Kidney (tissue), 13 donors: ENCODE measurements at regions not wholly inside any gene's neighbourhood (a gene's known extent, or its start where the extent isn't known, plus 50 kb on each side); places are given as distances from the start of the nearest gene placed in this dataset.

ENCODE experiments used
- DNase-seq, 5 donors: peaks; one replicate each; pipeline ENCODE4 v3.0.0-alpha.2; 2013 to 2020
- FAIRE-seq: peaks from 2 replicates; lab custom pipeline; 2012; peaks lifted over from hg19 to GRCh38; lab: Jason Lieb, UNC
- H3K27ac ChIP-seq, 2 donors: one replicate each; pipeline ENCODE4 v1.7.0; 2013; ENCODE audit warnings: low read depth in 2 of 2, low read length in 2 of 2, inconsistent platforms in 1 of 2
- H3K27me3 ChIP-seq: one replicate; pipeline ENCODE4 v1.7.1; 2013; ENCODE audit warnings: low read length, inconsistent platforms; ENCODE audit not compliant: control insufficient read depth, insufficient read depth
- H3K36me3 ChIP-seq, 3 donors: one replicate each; pipeline versions ENCODE4 v1.7.0 to v1.7.1; 2013; ENCODE audit warnings: low read length in 3 of 3, control low read depth in 1 of 3, inconsistent platforms in 1 of 3; ENCODE audit not compliant: insufficient read depth in 3 of 3, control insufficient read depth in 2 of 3
- H3K4me1 ChIP-seq, 3 donors: one replicate each; pipeline versions ENCODE4 v1.7.0 to v1.7.1; 2013; ENCODE audit warnings: low read length in 3 of 3, inconsistent platforms in 1 of 3, low read depth in 1 of 3; ENCODE audit not compliant: control insufficient read depth in 2 of 3, insufficient read depth in 2 of 3
- H3K4me3 ChIP-seq, 3 donors: one replicate each; pipeline versions ENCODE4 v1.7.0 to v1.8.1; 2013; ENCODE audit warnings: low read length in 3 of 3, control low read depth in 1 of 3, inconsistent platforms in 1 of 3
- H3K9ac ChIP-seq, 3 donors: one replicate each; pipeline versions ENCODE4 v1.7.0 to v1.7.1; 2013; ENCODE audit warnings: low read length in 3 of 3, control low read depth in 1 of 3, inconsistent platforms in 1 of 3
- H3K9me3 ChIP-seq, 3 donors: one replicate each; pipeline versions ENCODE4 v1.7.0 to v1.7.1; 2013; ENCODE audit warnings: low read length in 3 of 3, control low read depth in 1 of 3, inconsistent platforms in 1 of 3; ENCODE audit not compliant: control insufficient read depth in 2 of 3, insufficient read depth in 1 of 3
- intact Hi-C: fragments of 100-400 bp; cut with DNase I; formaldehyde crosslinking; loops from one replicate; pipeline ENCODE4 v1.11.1; 2022
- TF ChIP-seq, protein P1 (sequence below): IDR thresholded peaks from 3 replicates; pipeline ENCODE4 v1.5.1; 2012; ENCODE audit warnings: mild to moderate bottlenecking, moderate library complexity, borderline replicate concordance; ENCODE audit not compliant: insufficient read depth; ENCODE audit errors: extremely low read depth
- donor health status: control.
- donor health status: control.
- donor health status: control.
- donor health status: control.
- donor health status: control.
- donor health status: DM: yes; HTN: yes; CAD: no.
- donor health status: Normal renal cell carcinoma (clear cell type).

DNA sequence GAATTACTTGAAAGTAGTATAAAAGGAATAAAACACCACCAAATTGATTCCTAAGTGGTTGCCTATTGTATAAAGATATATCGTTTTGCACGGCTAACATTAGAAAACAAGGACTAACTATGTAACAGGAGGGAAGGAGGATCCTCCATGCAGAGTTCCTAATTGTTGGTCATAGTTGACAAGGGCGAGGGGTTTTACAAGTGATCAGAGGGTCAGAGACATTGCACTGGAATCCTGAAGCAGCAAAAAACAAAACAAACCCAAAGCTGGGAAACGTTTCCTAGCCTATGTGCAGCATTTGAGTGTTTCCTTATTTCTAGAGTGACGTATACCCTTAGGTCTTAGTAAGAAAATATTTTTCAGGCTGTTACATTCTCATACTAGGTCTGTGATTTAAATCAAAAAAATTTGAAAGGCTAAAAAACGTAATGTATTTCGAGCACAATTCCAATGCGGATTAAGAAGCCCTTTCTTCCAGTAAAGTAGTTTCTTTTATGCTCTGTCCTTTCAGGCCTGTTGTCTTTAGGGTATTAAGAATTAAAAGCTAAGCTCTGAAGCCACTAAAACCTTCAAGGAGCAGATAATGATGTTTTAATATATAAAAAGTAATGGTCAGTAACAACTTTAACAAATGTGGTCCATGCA, 373.8 kb upstream of the MMS22L start:
- Histone ChIP-seq H3K27ac (no peak overlapping the region), H3K27me3 (no peaks in the 10 kb centered on the region), H3K36me3 (no peaks in the 10 kb centered on the region), H3K4me3 (no peak overlapping the region), H3K9me3 (no peaks in the 10 kb centered on the region), H3K9ac (no peak overlapping the region), H3K4me1 (no peaks in the 10 kb centered on the region)
- intact Hi-C loops, result no loop called here
- TF ChIP-seq, protein P1, sequence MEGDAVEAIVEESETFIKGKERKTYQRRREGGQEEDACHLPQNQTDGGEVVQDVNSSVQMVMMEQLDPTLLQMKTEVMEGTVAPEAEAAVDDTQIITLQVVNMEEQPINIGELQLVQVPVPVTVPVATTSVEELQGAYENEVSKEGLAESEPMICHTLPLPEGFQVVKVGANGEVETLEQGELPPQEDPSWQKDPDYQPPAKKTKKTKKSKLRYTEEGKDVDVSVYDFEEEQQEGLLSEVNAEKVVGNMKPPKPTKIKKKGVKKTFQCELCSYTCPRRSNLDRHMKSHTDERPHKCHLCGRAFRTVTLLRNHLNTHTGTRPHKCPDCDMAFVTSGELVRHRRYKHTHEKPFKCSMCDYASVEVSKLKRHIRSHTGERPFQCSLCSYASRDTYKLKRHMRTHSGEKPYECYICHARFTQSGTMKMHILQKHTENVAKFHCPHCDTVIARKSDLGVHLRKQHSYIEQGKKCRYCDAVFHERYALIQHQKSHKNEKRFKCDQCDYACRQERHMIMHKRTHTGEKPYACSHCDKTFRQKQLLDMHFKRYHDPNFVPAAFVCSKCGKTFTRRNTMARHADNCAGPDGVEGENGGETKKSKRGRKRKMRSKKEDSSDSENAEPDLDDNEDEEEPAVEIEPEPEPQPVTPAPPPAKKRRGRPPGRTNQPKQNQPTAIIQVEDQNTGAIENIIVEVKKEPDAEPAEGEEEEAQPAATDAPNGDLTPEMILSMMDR, result no peak
- FAIRE-seq (no peak), DNase-seq (no peak)

DNA sequence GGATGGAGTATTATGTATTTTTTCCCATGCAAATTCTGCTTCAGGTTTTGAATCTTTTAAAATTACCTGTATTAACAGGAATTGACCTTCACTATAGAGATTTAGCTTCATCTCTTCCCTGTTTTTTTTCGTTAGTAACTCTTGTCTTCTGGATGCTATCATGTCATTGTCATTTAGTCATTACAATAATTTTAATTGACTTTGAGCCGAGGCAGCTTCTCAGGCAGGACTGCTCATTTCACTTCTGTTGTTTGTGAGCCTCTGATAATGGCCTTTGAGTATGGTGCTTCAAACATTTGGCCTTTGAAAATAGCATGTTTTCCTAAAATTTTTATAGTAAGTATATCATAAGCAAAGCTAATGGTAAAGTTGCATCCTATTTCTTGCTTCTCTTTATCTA, 375.1 kb upstream of the MMS22L start:
- Histone ChIP-seq H3K9ac (no peak overlapping the region), H3K27ac (no peak overlapping the region), H3K27me3 (no peaks in the 10 kb centered on the region), H3K9me3 (no peaks in the 10 kb centered on the region), H3K36me3 (no peaks in the 10 kb centered on the region), H3K4me3 (no peak overlapping the region), H3K4me1 (no peaks in the 10 kb centered on the region)
- TF ChIP-seq, protein P1, result no peak
- DNase-seq (no peak), FAIRE-seq (no peak)
- intact Hi-C loops, result no loop called here

DNA sequence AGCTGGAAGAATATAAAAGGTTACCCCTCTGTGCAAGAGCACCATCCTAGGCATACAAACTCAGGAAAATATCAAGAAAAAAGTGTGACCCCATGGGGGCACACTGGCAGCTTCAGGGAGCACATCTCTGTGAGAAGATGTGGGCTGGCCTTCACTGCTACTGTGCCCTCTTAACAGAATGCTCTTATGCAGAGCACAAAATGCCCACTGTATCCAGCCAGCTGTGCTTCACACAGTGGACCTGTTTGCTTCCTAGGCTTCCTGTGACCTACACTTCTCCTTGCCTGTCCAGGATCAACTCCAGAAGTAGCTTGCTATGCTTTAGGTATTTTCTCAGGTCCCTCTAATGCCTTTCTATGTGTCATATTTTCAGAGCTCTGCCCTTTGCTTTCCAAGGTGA, 380.2 kb upstream of the MMS22L start:
- no peak for DNase-seq
- TF ChIP-seq, protein P1, result no peak
- no peak overlapping the region for H3K4me3 ChIP-seq

DNA sequence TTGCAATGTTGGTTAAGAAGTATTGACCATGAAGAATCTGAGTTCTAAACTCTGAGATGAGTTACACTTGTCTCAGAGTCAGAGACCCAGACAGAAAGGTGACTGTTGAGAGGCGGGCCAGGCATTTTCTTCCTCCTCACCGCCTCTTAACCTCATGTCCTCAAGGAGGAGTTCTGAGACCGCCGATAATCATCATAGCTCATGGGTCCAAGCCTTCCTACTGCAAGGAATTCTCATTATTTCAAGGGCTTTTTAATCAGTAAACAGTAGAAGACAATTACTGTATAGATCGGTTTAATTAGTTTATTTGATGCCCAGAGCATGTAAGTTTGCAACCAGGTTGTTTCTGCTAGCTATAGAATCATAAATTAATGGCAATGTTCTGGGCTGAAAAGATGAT, 382.4 kb upstream of the MMS22L start:
- TF ChIP-seq, protein P1, result no peak
- Histone ChIP-seq H3K36me3 (no peaks in the 10 kb centered on the region), H3K9ac (no peak overlapping the region), H3K9me3 (no peaks in the 10 kb centered on the region), H3K27me3 (no peaks in the 10 kb centered on the region), H3K4me3 (no peak overlapping the region), H3K4me1 (no peaks in the 10 kb centered on the region), H3K27ac (no peak overlapping the region)
- FAIRE-seq (no peak), DNase-seq (no peak)
- intact Hi-C loops, result no loop called here

More for the DNA sequence above, 380.2 kb upstream of the MMS22L start:
- no peaks in the 10 kb centered on the region for H3K27me3 ChIP-seq
- no peak for FAIRE-seq
- no peaks in the 10 kb centered on the region for H3K9me3 ChIP-seq
- H3K36me3 ChIP-seq, result no peaks in the 10 kb centered on the region
- no peaks in the 10 kb centered on the region for H3K4me1 ChIP-seq
- H3K9ac ChIP-seq, result no peak overlapping the region
- intact Hi-C loops, result no loop called here
- no peak overlapping the region for H3K27ac ChIP-seq
